Large intestine (tissue), 3 donors: ENCODE measurements at regions not wholly inside any gene's neighbourhood (a gene's known extent, or its start where the extent isn't known, plus 50 kb on each side); places are given as distances from the start of the nearest gene placed in this dataset.
A peak's percentile ranks its signal among the peaks of the same experiment; 100 is the strongest.

Experiments used
- DNase-seq, 2 donors: peaks; one replicate each; pipeline versions ENCODE4 v3.0.0 to v3.0.0-alpha.2; 2013
- H3K27ac ChIP-seq: one replicate; pipeline ENCODE4 v1.5.1; 2013; ENCODE audit warnings: low read length
- H3K27me3 ChIP-seq: 2 replicates; pipeline ENCODE4 v1.6.1; 2013; ENCODE audit warnings: low read length; ENCODE audit not compliant: control insufficient read depth, insufficient read depth
- H3K36me3 ChIP-seq: 2 replicates; pipeline ENCODE4 v1.6.1; 2013; ENCODE audit warnings: low read length; ENCODE audit not compliant: control insufficient read depth, insufficient read depth
- H3K4me1 ChIP-seq: one replicate; pipeline ENCODE4 v1.6.1; 2013; ENCODE audit warnings: low read length; ENCODE audit not compliant: control insufficient read depth, insufficient read depth
- H3K4me3 ChIP-seq: one replicate; pipeline ENCODE4 v1.5.1; 2013; ENCODE audit warnings: low read length
- H3K9me3 ChIP-seq: one replicate; pipeline ENCODE4 v1.6.1; 2013; ENCODE audit warnings: mild to moderate bottlenecking, low read depth, low read length, moderate library complexity; ENCODE audit not compliant: control insufficient read depth
- WGBS: methylation state at CpG from one replicate; pipeline ENCODE4 v1.1.5; 2013; ENCODE audit warnings: low lambda C conversion rate; ENCODE audit not compliant: insufficient coverage; 5-methylcytosine and 5-hydroxymethylcytosine counted together

GRCh38 chr9:95762322-95762721, 113.2 kb upstream of the ERCC6L2 start:
- WGBS = no CpG with 5 or more reads among the region's 6 CpGs

GRCh38 chr9:95760791-95761190, 114.7 kb upstream of the ERCC6L2 start:
- Histone ChIP-seq H3K4me3 (no peak overlapping the region), H3K4me1 (no peaks in the 10 kb centered on the region), H3K9me3 (no peaks in the 10 kb centered on the region), H3K27me3 (no peaks in the 10 kb centered on the region), H3K27ac (no peak overlapping the region), H3K36me3 (no peaks in the 10 kb centered on the region)
- no peak for DNase-seq
- WGBS = 80% methylated on average over 2 of the region's 8 CpGs

More at GRCh38 chr9:95762322-95762721, 113.2 kb upstream of the ERCC6L2 start:
- H3K36me3 ChIP-seq = no peaks in the 10 kb centered on the region
- no peak overlapping the region for H3K27ac ChIP-seq
- H3K27me3 ChIP-seq = no peaks in the 10 kb centered on the region
- no peaks in the 10 kb centered on the region for H3K4me1 ChIP-seq
- no peaks in the 10 kb centered on the region for H3K9me3 ChIP-seq
- DNase-seq = no peak
- no peak overlapping the region for H3K4me3 ChIP-seq

GRCh38 chr9:95757439-95757838, 118.1 kb upstream of the ERCC6L2 start:
- H3K27me3 ChIP-seq = peaks cover 1% of the 10 kb centered on the region
- no peak overlapping the region for H3K4me3 ChIP-seq
- H3K4me1 ChIP-seq = no peaks in the 10 kb centered on the region
- H3K9me3 ChIP-seq = peaks cover 2% of the 10 kb centered on the region
- peak overlapping the region; percentile 13 for H3K27ac ChIP-seq
- WGBS = no CpG with 5 or more reads among the region's 6 CpGs
- H3K36me3 ChIP-seq = no peaks in the 10 kb centered on the region
- no peak for DNase-seq

GRCh38 chr9:95756986-95757385, 118.5 kb upstream of the ERCC6L2 start:
- Histone ChIP-seq H3K9me3 (peaks cover 6% of the 10 kb centered on the region), H3K4me3 (no peak overlapping the region), H3K36me3 (no peaks in the 10 kb centered on the region), H3K27me3 (peaks cover 6% of the 10 kb centered on the region), H3K27ac (peak overlapping the region; percentile 13), H3K4me1 (no peaks in the 10 kb centered on the region)
- WGBS = no CpG with 5 or more reads among the region's 4 CpGs
- no peak for DNase-seq

- Histone ChIP-seq H3K27me3 (peaks cover 7% of the 10 kb centered on the region), H3K9me3 (peaks cover 8% of the 10 kb centered on the region), H3K27ac (no peak overlapping the region), H3K4me1 (no peaks in the 10 kb centered on the region), H3K36me3 (no peaks in the 10 kb centered on the region), H3K4me3 (no peak overlapping the region)
- 100% methylated on average over 1 of the region's 3 CpGs for WGBS
- DNase-seq = no peak
Measured at GRCh38 chr9:95756101-95756500, 119.4 kb upstream of the ERCC6L2 start.

GRCh38 chr9:95755421-95755730, 120.1 kb upstream of the ERCC6L2 start:
- WGBS = no CpG with 5 or more reads among the region's 3 CpGs
- no peaks in the 10 kb centered on the region for H3K36me3 ChIP-seq
- H3K27me3 ChIP-seq = peaks cover 7% of the 10 kb centered on the region
- H3K4me3 ChIP-seq = no peak overlapping the region
- H3K4me1 ChIP-seq = no peaks in the 10 kb centered on the region
- H3K27ac ChIP-seq = no peak overlapping the region
- no peak for DNase-seq
- H3K9me3 ChIP-seq = peaks cover 8% of the 10 kb centered on the region

GRCh38 chr9:95754533-95755420, 120.7 kb upstream of the ERCC6L2 start:
- DNase-seq = no peak
- H3K27me3 ChIP-seq = peaks cover 7% of the 10 kb centered on the region
- H3K36me3 ChIP-seq = no peaks in the 10 kb centered on the region
- WGBS = 91% methylated on average over 2 of the region's 15 CpGs
- peaks cover 8% of the 10 kb centered on the region for H3K9me3 ChIP-seq
- H3K27ac ChIP-seq = no peak overlapping the region
- no peak overlapping the region for H3K4me3 ChIP-seq
- H3K4me1 ChIP-seq = no peaks in the 10 kb centered on the region

GRCh38 chr9:95753762-95754465, 121.6 kb upstream of the ERCC6L2 start:
- Histone ChIP-seq H3K27me3 (peaks cover 7% of the 10 kb centered on the region), H3K4me3 (no peak overlapping the region), H3K9me3 (peaks cover 8% of the 10 kb centered on the region), H3K36me3 (no peaks in the 10 kb centered on the region), H3K27ac (no peak overlapping the region), H3K4me1 (no peaks in the 10 kb centered on the region)
- WGBS = no CpG with 5 or more reads among the region's 7 CpGs
- peak; percentile 46 to 48 for DNase-seq

- peaks cover 7% of the 10 kb centered on the region for H3K27me3 ChIP-seq
- 90% methylated on average over 2 of the region's 41 CpGs for WGBS
- no peak for DNase-seq
- no peaks in the 10 kb centered on the region for H3K36me3 ChIP-seq
- H3K4me1 ChIP-seq = no peaks in the 10 kb centered on the region
- no peak overlapping the region for H3K27ac ChIP-seq
- peaks cover 8% of the 10 kb centered on the region for H3K9me3 ChIP-seq
- H3K4me3 ChIP-seq = no peak overlapping the region
Measured at GRCh38 chr9:95752129-95752731, 123.3 kb upstream of the ERCC6L2 start.

- H3K27me3 ChIP-seq = peaks cover 7% of the 10 kb centered on the region
- H3K27ac ChIP-seq = no peak overlapping the region
- WGBS = no CpG with 5 or more reads among the region's 2 CpGs
- H3K4me3 ChIP-seq = no peak overlapping the region
- H3K9me3 ChIP-seq = peaks cover 8% of the 10 kb centered on the region
- H3K36me3 ChIP-seq = no peaks in the 10 kb centered on the region
- H3K4me1 ChIP-seq = no peaks in the 10 kb centered on the region
- no peak for DNase-seq
Measured at GRCh38 chr9:95751520-95751790, 124.0 kb upstream of the ERCC6L2 start.
